Transverse colon (tissue), 4 donors: ENCODE measurements at regions not wholly inside any gene's neighbourhood (a gene's known extent, or its start where the extent isn't known, plus 50 kb on each side); places are given as distances from the start of the nearest gene placed in this dataset.

Experiments
- CTCF ChIP-seq, 5 experiments: fragments of 200-600 bp in 3 of 5; fragments of 450-650 bp in 2 of 5; sonication (generic) in 3 of 5; IDR thresholded peaks; 1 replicate in 2 of 5; 2 replicates in 3 of 5; pipeline ENCODE4 v1.5.1; 2016 to 2017; ENCODE audit warnings: antibody characterized with exemption in 5 of 5, inconsistent platforms in 3 of 5, mild to moderate bottlenecking in 2 of 5, moderate library complexity in 1 of 5
- EP300 ChIP-seq: sonication (generic); formaldehyde crosslinking; IDR thresholded peaks from one replicate; pipeline ENCODE4 v1.6.1; 2017; ENCODE audit warnings: antibody characterized with exemption, low read depth
- POLR2A ChIP-seq: fragments of 450-650 bp; IDR thresholded peaks from one replicate; pipeline ENCODE4 v1.6.1; 2016; ENCODE audit warnings: antibody characterized with exemption, mild to moderate bottlenecking, moderate library complexity
- POLR2AphosphoS5 ChIP-seq, 3 donors: sonication (generic); formaldehyde crosslinking; IDR thresholded peaks; one replicate each; pipeline ENCODE4 v1.6.1; 2016; ENCODE audit warnings: antibody characterized with exemption in 3 of 3

GRCh38 chr4:41433361-41433760 is 104.6 kb upstream of the LIMCH1 start:
- no peak for TF ChIP-seq CTCF (IDR thresholded peaks at IDR 0.05)
- no peak for TF ChIP-seq POLR2A
- TF ChIP-seq POLR2AphosphoS5 (IDR thresholded peaks at IDR 0.05), result no peak
- no peak for TF ChIP-seq EP300
